Activated naive CD8-positive, alpha-beta T cell (primary cell): ENCODE measurements at regions not wholly inside any gene's neighbourhood (a gene's known extent, or its start where the extent isn't known, plus 50 kb on each side); places are given as distances from the start of the nearest gene placed in this dataset.
"Not testable (repeated sequence)": the region's sequence is repeated elsewhere in the genome, so short reads cannot be mapped to it uniquely, and the experiment has no call there.

ENCODE experiments used
- H3K27ac Mint-ChIP-seq: one replicate; pipeline ENCODE4 v1.8.0; 2021; ENCODE audit warnings: mixed read lengths
- H3K27me3 Mint-ChIP-seq: one replicate; pipeline ENCODE4 v1.8.0; 2021; ENCODE audit warnings: mixed read lengths
- H3K36me3 Mint-ChIP-seq: one replicate; pipeline ENCODE4 v1.8.0; 2021; ENCODE audit warnings: mixed read lengths
- H3K4me1 Mint-ChIP-seq: one replicate; pipeline ENCODE4 v1.8.0; 2021; ENCODE audit warnings: low read depth, mixed read lengths
- H3K4me3 Mint-ChIP-seq: one replicate; pipeline ENCODE4 v1.8.0; 2021; ENCODE audit warnings: mild to moderate bottlenecking, mixed read lengths
- H3K9me3 Mint-ChIP-seq: one replicate; pipeline ENCODE4 v1.8.0; 2021; ENCODE audit warnings: low read depth, mixed read lengths

GRCh38 chr10:61040399-61041016 lies 96.5 kb upstream of the RHOBTB1 start:
- no peaks in the 10 kb centered on the region for H3K9me3 Mint-ChIP-seq
- no peaks in the 10 kb centered on the region for H3K27me3 Mint-ChIP-seq
- no peak overlapping the region for H3K4me3 Mint-ChIP-seq
- no peak overlapping the region for H3K27ac Mint-ChIP-seq
- no peaks in the 10 kb centered on the region for H3K36me3 Mint-ChIP-seq
- no peaks in the 10 kb centered on the region for H3K4me1 Mint-ChIP-seq

GRCh38 chr10:61039868-61040267 lies 95.9 kb upstream of the RHOBTB1 start:
- H3K4me1 Mint-ChIP-seq = no peaks in the 10 kb centered on the region
- no peak overlapping the region for H3K4me3 Mint-ChIP-seq
- H3K9me3 Mint-ChIP-seq = no peaks in the 10 kb centered on the region
- H3K27ac Mint-ChIP-seq = no peak overlapping the region
- H3K36me3 Mint-ChIP-seq = no peaks in the 10 kb centered on the region
- H3K27me3 Mint-ChIP-seq = no peaks in the 10 kb centered on the region

- not testable (repeated sequence) for H3K9me3 Mint-ChIP-seq, H3K27ac Mint-ChIP-seq
Observed at GRCh38 chr10:61037261-61037830, 93.4 kb upstream of the RHOBTB1 start.

GRCh38 chr10:61036148-61036547 lies 92.2 kb upstream of the RHOBTB1 start:
- not testable (repeated sequence) for H3K36me3 Mint-ChIP-seq

More at GRCh38 chr10:61037261-61037830, 93.4 kb upstream of the RHOBTB1 start:
- not testable (repeated sequence) for H3K4me3 Mint-ChIP-seq, H3K36me3 Mint-ChIP-seq, H3K27me3 Mint-ChIP-seq, H3K4me1 Mint-ChIP-seq

GRCh38 chr10:61031341-61031740 lies 87.4 kb upstream of the RHOBTB1 start:
- Mint-ChIP-seq H3K4me3 (no peak overlapping the region), H3K27ac (no peak overlapping the region), H3K4me1 (no peaks in the 10 kb centered on the region), H3K27me3 (peaks cover 4% of the 10 kb centered on the region), H3K36me3 (no peaks in the 10 kb centered on the region), H3K9me3 (no peaks in the 10 kb centered on the region)

More at GRCh38 chr10:61036148-61036547, 92.2 kb upstream of the RHOBTB1 start:
- H3K9me3 Mint-ChIP-seq, H3K4me1 Mint-ChIP-seq, H3K27me3 Mint-ChIP-seq, H3K27ac Mint-ChIP-seq, H3K4me3 Mint-ChIP-seq: not testable (repeated sequence)

- no peak overlapping the region for H3K4me3 Mint-ChIP-seq
- no peaks in the 10 kb centered on the region for H3K9me3 Mint-ChIP-seq
- peaks cover 4% of the 10 kb centered on the region for H3K27me3 Mint-ChIP-seq
- H3K4me1 Mint-ChIP-seq = no peaks in the 10 kb centered on the region
- no peaks in the 10 kb centered on the region for H3K36me3 Mint-ChIP-seq
- H3K27ac Mint-ChIP-seq = no peak overlapping the region
Observed at GRCh38 chr10:61029411-61029810, 85.4 kb upstream of the RHOBTB1 start.

GRCh38 chr10:61028861-61029361 lies 84.9 kb upstream of the RHOBTB1 start:
- Mint-ChIP-seq H3K27ac (no peak overlapping the region), H3K27me3 (peaks cover 4% of the 10 kb centered on the region), H3K4me3 (no peak overlapping the region)

GRCh38 chr10:61024856-61025201 lies 80.8 kb upstream of the RHOBTB1 start:
- H3K36me3 Mint-ChIP-seq = no peaks in the 10 kb centered on the region
- no peak overlapping the region for H3K4me3 Mint-ChIP-seq
- H3K9me3 Mint-ChIP-seq = no peaks in the 10 kb centered on the region
- no peaks in the 10 kb centered on the region for H3K4me1 Mint-ChIP-seq
- H3K27ac Mint-ChIP-seq = no peak overlapping the region
- peaks cover 4% of the 10 kb centered on the region for H3K27me3 Mint-ChIP-seq

More at GRCh38 chr10:61028861-61029361, 84.9 kb upstream of the RHOBTB1 start:
- H3K9me3 Mint-ChIP-seq = no peaks in the 10 kb centered on the region
- no peaks in the 10 kb centered on the region for H3K4me1 Mint-ChIP-seq
- no peaks in the 10 kb centered on the region for H3K36me3 Mint-ChIP-seq

- no peaks in the 10 kb centered on the region for H3K36me3 Mint-ChIP-seq
- no peak overlapping the region for H3K27ac Mint-ChIP-seq
- H3K4me3 Mint-ChIP-seq = no peak overlapping the region
Observed at GRCh38 chr10:61024151-61024855, 80.3 kb upstream of the RHOBTB1 start.

GRCh38 chr10:61023053-61023452 lies 79.1 kb upstream of the RHOBTB1 start:
- H3K4me1 Mint-ChIP-seq = no peaks in the 10 kb centered on the region
- H3K4me3 Mint-ChIP-seq = no peak overlapping the region
- no peak overlapping the region for H3K27ac Mint-ChIP-seq
- H3K9me3 Mint-ChIP-seq = peaks cover 3% of the 10 kb centered on the region
- H3K36me3 Mint-ChIP-seq = no peaks in the 10 kb centered on the region
- H3K27me3 Mint-ChIP-seq = peaks cover 1% of the 10 kb centered on the region

More at GRCh38 chr10:61024151-61024855, 80.3 kb upstream of the RHOBTB1 start:
- peaks cover 3% of the 10 kb centered on the region for H3K9me3 Mint-ChIP-seq
- peaks cover 5% of the 10 kb centered on the region for H3K27me3 Mint-ChIP-seq
- H3K4me1 Mint-ChIP-seq = no peaks in the 10 kb centered on the region

- Mint-ChIP-seq H3K27me3 (peaks cover 1% of the 10 kb centered on the region), H3K9me3 (peaks cover 3% of the 10 kb centered on the region), H3K27ac (no peak overlapping the region), H3K4me3 (no peak overlapping the region), H3K36me3 (no peaks in the 10 kb centered on the region), H3K4me1 (no peaks in the 10 kb centered on the region)
Observed at GRCh38 chr10:61021926-61022325, 77.9 kb upstream of the RHOBTB1 start.

- Mint-ChIP-seq H3K4me3 (no peak overlapping the region), H3K36me3 (no peaks in the 10 kb centered on the region), H3K27me3 (peaks cover 1% of the 10 kb centered on the region), H3K4me1 (no peaks in the 10 kb centered on the region), H3K27ac (no peak overlapping the region), H3K9me3 (peaks cover 3% of the 10 kb centered on the region)
Observed at GRCh38 chr10:61020420-61021158, 76.6 kb upstream of the RHOBTB1 start.

GRCh38 chr10:61018146-61018545 lies 74.2 kb upstream of the RHOBTB1 start:
- no peak overlapping the region for H3K27ac Mint-ChIP-seq
- H3K27me3 Mint-ChIP-seq = peaks cover 1% of the 10 kb centered on the region
- no peaks in the 10 kb centered on the region for H3K36me3 Mint-ChIP-seq
- peaks cover 3% of the 10 kb centered on the region for H3K9me3 Mint-ChIP-seq
- H3K4me1 Mint-ChIP-seq = no peaks in the 10 kb centered on the region
- H3K4me3 Mint-ChIP-seq = no peak overlapping the region

- H3K36me3 Mint-ChIP-seq = no peaks in the 10 kb centered on the region
- no peak overlapping the region for H3K27ac Mint-ChIP-seq
- H3K4me1 Mint-ChIP-seq = no peaks in the 10 kb centered on the region
- peaks cover 3% of the 10 kb centered on the region for H3K9me3 Mint-ChIP-seq
- H3K4me3 Mint-ChIP-seq = no peak overlapping the region
- peaks cover 1% of the 10 kb centered on the region for H3K27me3 Mint-ChIP-seq
Observed at GRCh38 chr10:61016630-61017029, 72.6 kb upstream of the RHOBTB1 start.

- Mint-ChIP-seq H3K27ac (no peak overlapping the region), H3K27me3 (peaks cover 1% of the 10 kb centered on the region), H3K9me3 (peaks cover 3% of the 10 kb centered on the region), H3K4me3 (no peak overlapping the region), H3K36me3 (no peaks in the 10 kb centered on the region), H3K4me1 (no peaks in the 10 kb centered on the region)
Observed at GRCh38 chr10:61016007-61016406, 72.0 kb upstream of the RHOBTB1 start.
